HL-60/S4 treated with phorbol 12-myristate 13-acetate at 8.2 ng/mL for 4 days and 3 days (cell line): ENCODE measurements at regions not wholly inside any gene's neighbourhood (a gene's known extent, or its start where the extent isn't known, plus 50 kb on each side); places are given as distances from the start of the nearest gene placed in this dataset.
"Not testable (repeated sequence)": the region's sequence is repeated elsewhere in the genome, so short reads cannot be mapped to it uniquely, and the experiment has no call there.

ENCODE experiments used
- in situ Hi-C: fragments of 300-500 bp; cut with MboI; formaldehyde crosslinking; loops from 2 replicates; pipeline ENCODE4 v1.15.0; 2022; ENCODE audit warnings: low sequenced_read_pairs

DNA sequence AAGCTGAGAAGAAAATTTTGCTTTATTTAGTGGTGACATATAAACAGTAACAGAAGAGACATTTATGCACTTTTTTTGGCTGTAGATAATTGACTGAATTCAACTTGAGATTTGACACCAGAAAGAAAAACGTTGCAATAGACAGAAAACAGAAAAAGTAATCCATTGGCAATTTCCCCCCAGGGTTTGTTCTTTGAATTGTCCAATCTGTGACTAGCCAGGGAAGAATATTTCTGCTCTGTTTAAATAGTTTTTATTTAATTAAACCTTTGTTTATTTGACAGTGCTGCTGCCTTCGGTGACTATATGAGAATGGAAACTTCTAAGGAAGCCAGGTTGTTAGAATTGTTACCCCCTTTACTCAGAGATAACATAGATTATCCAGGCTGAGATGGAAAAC is 210.6 kb downstream of the DEPDC1B start:
- in situ Hi-C loops, result no loop called here

DNA sequence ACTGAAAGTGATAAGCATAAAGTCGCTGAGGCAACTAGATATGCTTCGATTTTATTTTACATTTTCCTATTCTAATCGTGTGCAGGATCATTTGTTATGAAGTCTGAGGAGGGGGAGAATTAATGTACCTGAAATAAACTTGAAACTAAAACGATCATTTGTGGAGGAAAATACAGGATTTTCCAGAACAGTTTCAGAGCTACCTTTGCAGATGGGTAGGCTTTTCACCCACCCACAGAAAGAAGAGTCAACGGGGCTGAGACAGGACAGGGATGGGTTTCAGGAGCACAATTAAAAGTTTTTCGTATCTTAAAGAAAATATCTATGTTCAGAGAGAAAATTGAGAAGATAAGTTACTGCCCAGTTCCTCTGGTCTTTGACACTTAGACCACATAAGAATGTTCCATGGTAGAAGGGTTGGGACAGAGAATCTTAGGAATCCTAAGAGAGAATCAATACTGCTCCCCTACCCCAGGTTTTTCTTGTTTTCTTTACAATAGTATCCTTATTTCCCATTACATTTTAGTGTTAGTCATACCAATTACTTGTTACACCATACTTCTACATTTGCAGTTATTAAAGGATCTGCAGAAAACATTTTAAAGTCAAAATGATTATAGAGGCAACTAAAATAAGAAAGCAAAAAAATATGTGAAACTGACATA is 211.4 kb downstream of the DEPDC1B start:
- in situ Hi-C loops, result no loop called here

DNA sequence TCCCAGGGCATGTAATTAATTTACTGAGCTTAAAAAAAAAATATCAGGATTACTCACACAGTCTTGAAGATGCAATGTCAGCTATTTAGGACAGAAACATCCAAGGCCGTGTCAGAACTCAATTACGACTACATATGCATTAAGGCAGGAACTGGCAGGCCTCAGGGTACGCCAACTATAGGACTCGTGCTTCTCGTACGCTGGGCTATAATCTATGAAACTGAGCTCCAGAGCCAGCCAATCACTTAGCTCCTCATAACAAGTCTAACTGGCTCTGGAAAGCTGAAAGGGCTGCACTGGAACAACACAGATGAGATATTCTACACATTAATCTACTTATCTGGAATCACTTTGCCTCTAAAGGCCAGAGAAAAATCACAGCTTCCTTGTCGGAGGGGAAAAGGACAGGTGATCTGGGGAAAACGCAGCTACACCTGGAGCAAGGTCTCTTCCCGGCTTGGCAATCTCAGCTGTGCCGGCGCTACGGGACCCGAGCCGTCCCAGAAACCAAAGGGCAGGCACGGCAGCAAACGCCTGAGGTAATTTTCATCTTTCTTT is 212.0 kb downstream of the DEPDC1B start:
- in situ Hi-C loops, result no loop called here

DNA sequence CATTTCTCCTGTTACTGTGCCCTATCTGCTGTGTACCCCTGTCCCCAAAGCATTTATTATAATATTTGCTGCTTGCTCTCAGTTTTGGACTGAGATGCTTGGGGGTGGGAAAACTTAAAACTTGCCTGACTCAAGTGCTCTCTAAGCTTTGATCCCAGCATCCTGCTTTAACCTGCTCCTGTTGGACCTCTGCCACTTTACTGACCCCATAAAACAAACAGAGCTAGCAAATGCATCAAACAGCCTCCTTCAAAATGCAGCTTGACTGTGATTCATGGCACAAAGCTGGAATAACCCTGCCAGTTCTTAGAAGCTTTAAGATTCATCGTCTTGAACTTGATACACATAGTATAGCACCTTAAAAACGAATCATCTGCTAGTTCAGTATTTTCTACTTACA is 212.5 kb downstream of the DEPDC1B start:
- in situ Hi-C loops, result no loop called here

DNA sequence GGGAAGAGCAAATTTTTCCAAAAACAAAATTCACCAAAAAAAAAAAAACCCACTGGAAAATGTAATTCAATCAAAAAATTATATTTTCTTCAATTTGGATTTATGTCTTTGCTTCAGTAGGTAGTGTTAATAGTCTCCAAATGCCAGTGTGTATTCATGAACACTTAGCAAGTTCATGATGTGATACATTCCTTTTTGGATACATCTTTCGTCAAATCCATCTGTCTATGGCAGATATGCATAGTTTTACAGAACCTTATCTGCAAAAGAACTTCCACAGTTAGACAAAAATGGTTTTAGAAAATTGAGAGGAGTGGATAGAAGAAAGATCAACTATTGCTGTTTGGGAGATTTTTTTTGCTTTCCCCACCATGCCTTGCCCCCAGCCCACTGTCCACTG is 214.6 kb downstream of the DEPDC1B start:
- in situ Hi-C loops, result no loop called here

DNA sequence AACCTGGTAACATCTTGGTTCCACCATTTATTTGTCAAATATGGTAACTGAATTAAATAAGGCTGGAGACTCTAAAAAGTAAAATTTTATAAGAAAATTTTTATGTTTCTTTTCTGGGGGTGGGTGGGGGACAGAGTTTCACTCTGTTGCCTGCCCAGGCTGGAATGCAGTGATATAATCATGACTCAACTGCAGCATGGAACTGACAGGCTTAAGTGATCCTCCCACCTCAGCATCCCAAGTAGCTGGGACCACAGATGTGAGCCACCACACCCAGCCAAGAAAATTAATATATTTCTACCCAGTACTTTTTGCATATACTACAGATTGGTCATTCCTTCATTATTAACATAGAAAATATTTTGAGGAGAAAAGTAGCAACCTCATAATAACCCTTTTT is 216.9 kb downstream of the DEPDC1B start:
- in situ Hi-C loops, result no loop called here

DNA sequence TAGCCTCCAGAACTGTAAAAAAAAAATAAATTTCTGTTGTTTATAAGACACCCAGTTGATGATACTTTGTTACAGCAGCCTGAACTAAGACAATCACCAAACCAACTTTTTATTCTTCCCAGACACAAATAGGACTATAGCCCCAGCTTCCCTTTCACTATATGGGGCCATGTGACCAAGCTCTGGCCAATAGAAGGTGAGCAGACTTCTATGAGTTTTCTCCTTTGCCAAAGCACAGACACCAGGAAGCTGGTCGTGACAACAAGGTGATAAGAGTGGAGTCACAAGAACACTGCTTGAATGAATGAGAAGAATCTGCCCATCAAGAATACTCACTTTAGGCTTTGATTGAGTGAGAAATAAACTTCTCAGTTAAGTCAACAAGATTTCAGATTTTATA is 217.7 kb downstream of the DEPDC1B start:
- in situ Hi-C loops, result no loop called here

DNA sequence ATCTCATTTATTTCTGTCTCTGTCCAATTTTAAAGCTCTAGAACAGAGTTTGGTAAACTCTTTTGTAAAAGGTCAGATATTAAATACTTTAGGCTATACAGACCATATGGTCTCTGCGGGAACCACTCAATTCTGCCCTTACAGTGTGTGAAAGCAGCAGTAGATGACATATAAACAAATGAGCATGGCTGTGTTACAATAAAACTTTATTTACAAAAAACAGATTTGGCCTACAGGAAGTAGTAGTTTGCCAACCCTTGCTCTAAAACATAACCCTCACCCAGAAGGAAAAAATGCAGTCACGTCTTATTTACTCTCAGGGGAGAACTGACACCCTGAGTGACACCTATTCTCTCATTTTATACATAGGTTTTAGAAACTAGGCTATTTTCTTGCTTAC is 220.4 kb downstream of the DEPDC1B start:
- in situ Hi-C loops, result no loop called here

DNA sequence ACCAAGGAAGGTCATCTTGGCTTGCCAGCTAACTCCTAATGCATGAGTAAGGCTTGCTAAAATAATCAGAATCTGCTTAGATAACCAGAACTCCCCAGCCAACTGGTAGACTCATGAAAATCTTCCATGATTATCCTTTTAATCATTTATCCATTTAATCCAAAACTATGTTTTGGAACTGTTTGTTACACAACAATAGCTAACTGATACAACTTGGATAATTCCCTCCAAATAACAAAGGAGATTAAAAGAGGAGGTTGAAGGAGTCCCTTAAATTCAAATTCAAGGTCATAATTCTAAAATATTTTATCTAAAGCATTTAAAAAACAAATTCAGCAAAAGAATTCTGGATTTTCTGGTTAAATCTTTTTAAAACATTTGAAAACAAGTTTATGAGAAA is 222.1 kb downstream of the DEPDC1B start:
- in situ Hi-C loops, result no loop called here

DNA sequence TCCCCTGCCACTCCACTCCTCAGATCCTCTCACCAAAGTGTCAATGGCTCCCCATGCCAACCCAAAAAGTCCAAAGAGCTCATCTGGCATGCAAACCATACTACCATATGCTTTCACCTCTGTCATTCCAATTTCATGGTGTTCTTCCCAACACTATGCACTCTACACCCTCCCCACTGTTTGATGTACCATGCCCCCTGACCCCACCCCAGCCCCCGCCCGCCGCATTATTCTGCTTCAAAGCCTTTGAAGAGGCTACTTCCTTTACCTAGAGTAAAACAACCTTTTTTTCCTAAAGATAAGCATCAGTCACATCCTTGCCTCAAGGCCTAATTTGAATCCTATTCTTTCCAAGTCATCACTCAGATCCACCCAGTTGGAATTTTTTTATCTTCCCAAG is 226.3 kb downstream of the DEPDC1B start:
- in situ Hi-C loops, result no loop called here

DNA sequence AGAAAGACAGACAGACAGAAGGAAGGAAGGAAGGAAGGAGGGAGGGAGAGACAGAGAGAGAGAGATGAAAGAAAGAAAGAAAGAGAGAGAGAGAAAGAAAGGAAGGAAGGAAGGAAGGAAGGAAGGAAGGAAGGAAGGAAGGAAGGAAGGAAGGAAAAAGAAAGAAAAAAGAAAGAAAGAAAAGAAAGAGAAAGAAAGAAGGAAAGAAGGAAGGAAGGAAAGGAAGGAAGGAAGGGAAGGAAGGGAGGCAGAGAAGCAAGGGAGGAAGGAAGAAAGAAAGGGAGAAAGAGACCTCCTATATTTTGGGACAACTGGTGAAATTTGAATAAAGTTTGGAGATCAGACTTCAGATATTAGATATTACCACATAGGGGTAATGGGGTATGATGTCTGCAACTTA is 226.9 kb downstream of the DEPDC1B start:
- in situ Hi-C loops, result not testable (repeated sequence)

DNA sequence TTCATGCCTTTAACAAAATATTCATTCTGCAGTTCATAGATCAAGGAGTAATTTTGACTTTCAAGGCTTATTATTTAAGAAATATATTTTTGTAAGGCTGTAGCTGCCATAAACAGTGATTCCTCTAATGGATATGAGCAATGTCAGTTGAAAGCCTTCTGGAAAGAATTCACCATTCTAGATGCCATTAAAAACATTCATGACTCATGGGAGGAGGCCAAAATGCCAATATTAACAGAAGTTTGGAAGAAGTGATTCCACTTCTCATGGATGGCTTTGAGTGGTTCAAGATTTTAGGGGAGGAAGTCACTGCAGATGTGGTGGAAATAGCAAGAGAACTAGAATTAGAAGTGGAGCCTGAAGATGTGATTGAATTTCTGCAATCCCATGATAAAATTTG is 229.1 kb downstream of the DEPDC1B start:
- in situ Hi-C loops, result no loop called here

DNA sequence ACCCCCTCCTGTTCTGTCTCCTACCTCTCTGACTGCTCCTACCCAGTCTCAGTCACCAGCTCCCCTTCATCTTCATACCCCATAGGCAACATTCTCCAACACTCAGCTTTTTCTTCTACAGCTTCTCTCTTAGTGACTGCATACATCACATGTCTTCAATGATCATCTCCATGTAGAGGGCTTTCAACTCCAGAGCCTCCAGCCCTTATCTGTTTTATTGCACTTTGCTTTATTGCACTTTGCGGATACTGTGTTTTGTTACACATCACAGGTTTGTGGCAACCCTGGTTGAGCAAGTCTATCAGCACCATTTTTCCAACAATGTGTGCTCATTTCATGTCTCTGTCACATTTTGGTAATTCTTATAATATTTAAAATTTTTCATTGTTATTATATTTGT is 230.7 kb downstream of the DEPDC1B start:
- in situ Hi-C loops, result no loop called here

DNA sequence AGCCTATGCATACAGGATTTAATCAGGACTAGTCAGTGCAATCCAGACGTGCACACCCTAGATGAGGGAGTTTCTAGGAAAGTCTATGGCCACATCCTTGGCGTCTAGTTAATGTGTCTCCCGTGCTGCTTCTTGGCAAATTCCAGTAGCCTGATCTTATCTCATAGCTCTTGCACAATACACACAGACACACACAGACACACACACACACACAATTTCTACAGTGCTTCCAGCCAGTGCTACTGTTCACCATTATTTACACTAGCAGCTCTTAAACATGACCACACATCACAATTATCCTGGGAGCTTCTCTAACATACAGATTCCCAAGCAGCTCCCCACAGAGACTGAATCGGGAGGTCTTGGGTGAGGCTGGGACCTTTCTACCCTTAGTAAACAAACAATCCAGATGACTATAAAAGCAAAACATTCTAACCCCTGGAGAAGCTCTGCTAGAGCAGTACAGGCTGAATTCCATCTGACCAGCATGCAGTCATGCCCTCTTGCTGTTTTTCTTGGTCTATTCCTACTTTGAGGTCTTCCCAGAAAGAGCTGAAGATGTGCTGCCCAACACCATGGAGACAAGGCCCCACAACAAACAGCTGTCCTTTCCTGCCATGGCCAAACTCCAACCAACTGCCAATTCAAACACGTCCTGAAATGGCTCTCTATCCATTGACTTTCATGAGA is 236.6 kb downstream of the DEPDC1B start:
- in situ Hi-C loops, result no loop called here

DNA sequence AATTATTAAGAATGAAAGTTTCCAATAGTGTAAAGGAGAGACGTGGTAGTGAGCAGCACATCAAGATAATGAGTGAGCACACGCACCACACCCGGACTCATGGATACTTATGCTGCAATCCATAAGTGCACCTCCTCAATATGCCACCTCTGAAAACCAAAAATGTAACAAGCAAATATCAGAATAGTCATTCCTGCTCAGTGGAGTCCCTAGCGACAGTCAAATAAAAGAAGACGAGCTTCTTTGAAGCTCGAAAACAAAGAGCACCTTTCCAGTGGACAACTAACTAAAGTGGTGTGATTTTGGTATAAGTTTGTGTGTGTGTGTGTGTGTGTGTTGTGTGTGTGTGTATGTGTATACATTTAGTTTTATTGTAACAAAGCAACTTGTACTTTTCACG is 241.3 kb downstream of the DEPDC1B start:
- in situ Hi-C loops, result no loop called here

DNA sequence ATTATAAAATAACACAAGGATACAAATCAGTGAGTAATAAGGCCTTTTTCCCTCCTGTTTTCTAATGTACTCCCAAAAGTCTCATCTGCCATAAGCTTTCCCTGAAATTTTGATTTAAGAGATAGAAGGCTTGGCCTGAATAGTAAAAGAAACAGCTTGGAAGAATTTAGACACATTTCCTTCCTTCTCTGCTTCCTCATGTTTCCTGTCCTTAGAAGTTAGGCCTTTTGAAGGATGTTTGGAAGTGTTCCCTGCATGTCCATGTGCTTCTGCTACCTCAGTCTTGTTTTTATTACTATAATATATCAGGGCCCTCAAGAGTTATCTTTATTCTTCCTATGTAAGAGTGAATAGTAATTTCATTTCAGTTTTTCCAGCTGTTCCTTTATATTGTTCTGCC is 242.7 kb downstream of the DEPDC1B start:
- in situ Hi-C loops, result no loop called here

DNA sequence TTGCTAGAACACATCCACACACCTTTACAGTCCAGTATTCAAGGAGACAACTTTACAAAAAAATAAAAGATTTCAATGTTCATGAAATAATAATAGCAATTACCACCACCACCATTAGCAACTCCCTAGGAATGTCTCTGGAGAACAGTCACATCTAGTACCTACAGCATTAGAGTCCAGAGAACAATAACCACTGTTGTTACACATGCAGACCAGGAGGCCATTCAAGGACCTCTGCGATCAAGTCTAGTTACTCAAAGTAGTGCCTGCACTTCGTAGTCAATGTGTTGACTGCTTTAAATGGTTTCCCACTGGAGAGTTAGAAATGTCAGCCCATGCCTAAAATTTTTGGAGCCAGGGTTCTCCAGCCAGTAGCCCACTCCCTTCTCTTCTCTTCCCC is 244.4 kb downstream of the DEPDC1B start:
- in situ Hi-C loops, result no loop called here

DNA sequence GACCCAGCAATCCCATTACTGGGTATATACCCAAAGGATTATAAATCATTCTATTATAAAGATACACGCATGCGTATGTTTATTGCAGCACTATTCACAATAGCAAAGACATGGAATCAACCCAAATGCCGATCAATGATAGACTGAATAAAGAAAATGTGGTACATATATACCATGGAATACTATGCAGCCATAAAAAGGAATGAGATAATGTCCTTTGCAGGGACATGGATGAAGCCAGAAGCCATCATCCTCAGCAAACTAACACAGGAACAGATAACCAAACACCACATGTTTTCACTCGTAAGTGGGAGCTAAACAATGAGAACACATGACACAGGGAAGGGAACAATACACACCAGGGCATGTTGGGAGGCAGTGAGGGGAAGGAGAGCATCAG is 245.7 kb downstream of the DEPDC1B start:
- in situ Hi-C loops, result not testable (repeated sequence)

DNA sequence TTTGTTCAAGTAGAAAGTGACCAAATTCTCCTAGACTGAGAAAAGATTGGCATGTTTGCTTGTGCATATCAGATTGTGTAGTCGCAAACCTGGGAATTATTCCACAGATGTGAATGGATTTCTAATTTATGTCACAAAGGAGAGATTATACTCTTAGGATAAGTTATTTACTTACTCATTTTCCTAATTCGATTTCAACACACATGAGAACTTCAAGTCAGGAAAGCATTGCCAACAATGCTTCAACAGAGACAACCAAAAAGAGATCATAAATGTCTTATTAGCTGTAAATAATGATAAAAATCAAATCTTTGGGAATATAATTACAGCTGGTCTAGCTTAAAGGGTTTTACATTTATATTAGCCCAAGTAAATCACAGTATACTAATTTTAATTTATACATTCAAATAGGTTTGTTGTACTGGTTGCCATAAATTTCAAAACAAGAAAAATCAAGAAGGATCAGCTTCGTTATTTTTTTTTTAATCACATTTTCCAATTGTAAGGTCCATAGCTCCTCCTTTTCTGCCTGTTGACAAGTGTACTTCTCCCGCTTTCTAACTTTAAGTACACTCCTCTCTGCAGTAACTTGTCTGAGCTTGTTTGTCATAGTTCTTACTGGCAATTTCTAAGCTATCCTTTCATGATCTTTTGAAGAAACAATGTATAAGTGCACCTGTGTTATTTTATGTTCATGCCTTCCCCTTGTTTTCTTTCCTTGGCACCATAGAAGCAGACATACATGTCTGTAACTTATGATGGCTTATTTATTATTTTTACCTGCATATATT is 246.6 kb downstream of the DEPDC1B start:
- in situ Hi-C loops, result no loop called here

DNA sequence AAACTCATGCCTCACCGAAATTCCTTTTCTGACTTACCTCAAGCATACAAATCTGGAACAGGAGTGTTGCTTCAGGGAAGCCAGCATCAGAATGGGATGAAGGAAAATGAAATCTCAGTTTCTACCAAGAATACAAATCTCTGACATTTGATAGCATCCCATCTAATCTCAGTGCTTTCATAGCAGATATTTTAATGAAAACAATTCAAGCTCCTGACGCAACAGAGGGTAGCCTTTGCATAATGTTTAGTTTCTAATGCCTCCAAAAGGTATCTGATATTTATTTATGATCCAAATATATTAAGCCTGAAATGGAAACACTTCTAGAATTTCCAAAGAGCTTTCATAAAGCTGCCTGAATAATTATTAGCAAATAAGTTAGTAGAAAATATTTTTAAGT is 251.4 kb downstream of the DEPDC1B start:
- in situ Hi-C loops, result no loop called here

DNA sequence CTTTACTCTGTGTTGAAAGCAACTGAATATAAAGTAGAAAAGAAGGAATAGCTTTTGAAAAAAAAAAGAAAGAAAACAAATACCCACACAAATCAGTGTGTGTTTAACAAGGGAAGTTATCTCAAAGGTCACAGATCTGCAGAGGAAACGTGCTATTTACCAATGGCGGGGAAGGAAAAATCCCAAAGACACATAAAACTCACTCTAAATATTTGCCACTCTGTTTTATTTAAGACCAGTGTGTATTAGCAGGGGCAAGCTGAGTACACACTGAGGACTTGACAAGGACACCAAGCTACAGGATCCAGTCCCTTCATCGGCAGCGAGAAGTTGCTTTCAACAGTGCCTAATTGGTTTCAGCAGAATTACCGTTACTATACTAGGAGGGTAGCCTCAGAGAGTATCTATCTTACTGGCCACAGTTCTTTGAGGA is 252.5 kb downstream of the DEPDC1B start:
- in situ Hi-C loops, result no loop called here

DNA sequence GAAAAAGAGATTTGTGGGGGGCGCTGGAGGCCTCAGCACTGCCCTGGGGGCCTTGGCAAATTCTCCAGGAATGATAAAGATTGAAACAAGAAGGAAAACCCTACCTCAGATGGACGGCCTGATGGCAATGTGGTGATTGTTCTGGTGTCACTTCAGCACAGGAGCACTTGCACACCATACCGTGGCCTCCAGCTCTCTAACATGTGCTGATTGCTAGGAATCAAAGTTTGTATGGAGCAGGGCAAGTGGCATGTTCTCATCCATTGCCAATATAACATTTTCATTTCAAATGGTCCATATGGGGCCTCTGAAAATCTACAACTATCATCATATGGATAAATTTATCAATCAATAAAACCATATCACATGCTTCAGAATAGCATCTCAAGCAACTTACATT is 253.0 kb downstream of the DEPDC1B start:
- in situ Hi-C loops, result no loop called here
